ENCODE measurements at regions not wholly inside any gene's neighbourhood (a gene's known extent, or its start where the extent isn't known, plus 50 kb on each side); places are given as distances from the start of the nearest gene placed in this dataset.
"Not testable (repeated sequence)": the region's sequence is repeated elsewhere in the genome, so short reads cannot be mapped to it uniquely, and the experiment has no call there.

GRCh38 chr5:97234380-97234779, 51.3 kb upstream of the RIOK2 start:
- DNase-seq (ENCODE audit: low spot score), result not testable (repeated sequence)

GRCh38 chr5:97242341-97242740, 59.3 kb upstream of the RIOK2 start:
- DNase-seq (ENCODE audit: low spot score), result no peak

GRCh38 chr5:97243353-97243752, 60.3 kb upstream of the RIOK2 start:
- no peak for DNase-seq (ENCODE audit: low spot score)

- no peak for DNase-seq (ENCODE audit: low spot score)
These were observed 62.3 kb upstream of the RIOK2 start for GRCh38 chr5:97245386-97245785.

- DNase-seq (ENCODE audit: low spot score), result no peak
These were observed 67.1 kb upstream of the RIOK2 start for GRCh38 chr5:97250113-97250512.

- DNase-seq (ENCODE audit: low spot score), result no peak
These were observed 83.0 kb upstream of the RIOK2 start for GRCh38 chr5:97266076-97266475.

GRCh38 chr5:97266576-97266975, 83.5 kb upstream of the RIOK2 start:
- no peak for DNase-seq (ENCODE audit: low spot score)

GRCh38 chr5:97267767-97268166, 84.7 kb upstream of the RIOK2 start:
- no peak for DNase-seq (ENCODE audit: low spot score)

GRCh38 chr5:97276474-97277120, 93.5 kb upstream of the RIOK2 start:
- DNase-seq (ENCODE audit: low spot score), result no peak

- DNase-seq (ENCODE audit: low spot score), result no peak
These were observed 98.2 kb upstream of the RIOK2 start for GRCh38 chr5:97281257-97281656.

GRCh38 chr5:97297063-97297703, 114.1 kb upstream of the RIOK2 start:
- DNase-seq (ENCODE audit: low spot score), result peak; percentile 72

- DNase-seq (ENCODE audit: low spot score), result peak; percentile 12
These were observed 114.7 kb upstream of the RIOK2 start for GRCh38 chr5:97297704-97298091.

GRCh38 chr5:97301181-97301580, 118.1 kb upstream of the RIOK2 start:
- not testable (repeated sequence) for DNase-seq (ENCODE audit: low spot score)

- DNase-seq (ENCODE audit: low spot score), result no peak
These were observed 155.7 kb upstream of the RIOK2 start for GRCh38 chr5:97338729-97339128.

GRCh38 chr5:97355775-97356174, 172.7 kb upstream of the RIOK2 start:
- no peak for DNase-seq (ENCODE audit: low spot score)

GRCh38 chr5:97363577-97363976, 180.5 kb upstream of the RIOK2 start:
- DNase-seq (ENCODE audit: low spot score), result no peak

GRCh38 chr5:97364731-97365130, 181.7 kb upstream of the RIOK2 start:
- no peak for DNase-seq (ENCODE audit: low spot score)

GRCh38 chr5:97365163-97365845, 182.3 kb upstream of the RIOK2 start:
- no peak for DNase-seq (ENCODE audit: low spot score)

GRCh38 chr5:97365918-97366317, 182.9 kb upstream of the RIOK2 start:
- DNase-seq (ENCODE audit: low spot score), result no peak

- DNase-seq (ENCODE audit: low spot score), result no peak
These were observed 192.9 kb upstream of the RIOK2 start for GRCh38 chr5:97375959-97376358.

- DNase-seq (ENCODE audit: low spot score), result no peak
These were observed 194.5 kb upstream of the RIOK2 start for GRCh38 chr5:97377582-97377981.

GRCh38 chr5:97383996-97384395, 200.9 kb upstream of the RIOK2 start:
- peak; percentile 29 for DNase-seq (ENCODE audit: low spot score)

- peak; percentile 69 for DNase-seq (ENCODE audit: low spot score)
These were observed 205.7 kb upstream of the RIOK2 start for GRCh38 chr5:97388794-97389193.

Measured in RKO (cell line).